ENCODE measurements at regions not wholly inside any gene's neighbourhood (a gene's known extent, or its start where the extent isn't known, plus 50 kb on each side); places are given as distances from the start of the nearest gene placed in this dataset.

DNA sequence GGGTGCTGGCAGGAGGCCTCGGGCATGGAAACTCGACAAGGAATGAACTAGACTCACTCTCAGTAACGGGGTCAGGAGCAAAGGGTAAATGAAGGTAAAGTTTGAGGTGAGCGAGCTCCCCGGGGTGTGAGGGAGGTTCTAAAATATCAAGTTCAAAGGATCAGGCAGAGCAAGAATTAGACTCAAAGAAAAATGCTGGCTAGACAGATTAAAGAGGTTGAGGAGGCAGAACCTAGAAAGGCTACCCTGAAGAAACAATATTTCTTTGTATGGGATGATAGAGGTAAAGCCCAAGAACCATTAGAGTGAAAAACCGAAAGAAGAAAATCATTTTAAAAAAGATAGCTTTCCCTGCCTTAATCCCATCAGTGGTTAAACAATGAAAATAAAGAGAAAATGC is 386.7 kb upstream of the MEF2C start:
- no peaks in the 10 kb centered on the region for H3K79me1 ChIP-seq (ENCODE audit: low read depth, low read length)
- no peak overlapping the region for H3K27ac ChIP-seq (ENCODE audit: low read depth, low read length)
- no peak overlapping the region for H3K14ac ChIP-seq (ENCODE audit: insufficient read length)
- H2AFZ ChIP-seq (ENCODE audit: low read length), result no peak overlapping the region
- ChIA-PET CTCF (ENCODE audit: partially characterized antibody) (no interaction called here), POLR2A (ENCODE audit: partially characterized antibody) (no interaction called here)
- TF ChIP-seq MAFK (IDR thresholded peaks at IDR 0.05; ENCODE audit: low read depth, low read length) (0 out of 2 replicates have a peak, but pooled peaks have one; percentile 5), RBBP5 (IDR thresholded peaks at IDR 0.05; ENCODE audit: borderline replicate concordance, low read depth, low read length) (no peak), SIN3A (conservative IDR thresholded peaks at IDR 0.05 in 1 of 2, IDR thresholded peaks at IDR 0.05 in 1 of 2; ENCODE audit: low read depth in 1 of 2, low read length in 2 of 2) (no peak), TEAD4 (IDR thresholded peaks at IDR 0.05; ENCODE audit: low read depth, low read length) (no peak), GTF2F1 (IDR thresholded peaks at IDR 0.05; ENCODE audit: borderline replicate concordance, low read depth, low read length) (no peak), SP2 (IDR thresholded peaks at IDR 0.05; ENCODE audit: low read length) (no peak), POU5F1 (IDR thresholded peaks at IDR 0.05; ENCODE audit: low read depth, low read length) (no peak)
- no peak overlapping the region for H2BK15ac ChIP-seq (ENCODE audit: low read length)
- H2BK120ac ChIP-seq (replicated peaks; ENCODE audit: low read depth, low read length), result no peak overlapping the region
- FAIRE-seq, result no peak
- H2BK20ac ChIP-seq (ENCODE audit: low read length), result no peak overlapping the region
- no peaks in the 10 kb centered on the region for H3K79me2 ChIP-seq (ENCODE audit: control insufficient read depth in 1 of 2, insufficient read depth in 2 of 2, low read length in 2 of 2)
- H3K23me2 ChIP-seq (ENCODE audit: low read depth, low read length), result no peaks in the 10 kb centered on the region; the same call in 1 of the 2 replicates
- no peaks in the 10 kb centered on the region for H4K20me1 ChIP-seq (replicated peaks in 1 of 2; ENCODE audit: control insufficient read depth in 1 of 2, insufficient read depth in 2 of 2, low read length in 2 of 2)
- H3K4me1 ChIP-seq (replicated peaks in 1 of 4; ENCODE audit: control insufficient read depth in 3 of 4, insufficient read depth in 4 of 4, low read length in 3 of 4), result no peaks in the 10 kb centered on the region
- WGBS, 2 experiments (ENCODE audit: extremely low coverage in 1 of 2, insufficient coverage in 1 of 2, insufficient read length in 1 of 2, insufficient replicate concordance in 2 of 2, low coverage in 1 of 2, low lambda C conversion rate in 2 of 2, missing lambda C conversion rate in 1 of 2), result 93% methylated on average over 6 of the region's 6 CpGs; no CpG with 5 or more reads in 1 of the 2 experiments
- H3K4me2 ChIP-seq (ENCODE audit: insufficient read depth in 1 of 2, low read depth in 2 of 2, low read length in 2 of 2), result no peak overlapping the region
- no peak overlapping the region for H3K23ac ChIP-seq (ENCODE audit: insufficient read length)
- H4K8ac ChIP-seq (ENCODE audit: extremely low read depth, insufficient read depth, low read length), result no peak overlapping the region
- no peaks in the 10 kb centered on the region for H3K27me3 ChIP-seq (replicated peaks in 1 of 4; ENCODE audit: control insufficient read depth in 3 of 4, extremely low read depth in 1 of 4, insufficient read depth in 3 of 4, low read length in 3 of 4)
- no peak overlapping the region for H3K18ac ChIP-seq (ENCODE audit: extremely low read depth, low read length)
- H3K4me3 ChIP-seq (ENCODE audit: extremely low read depth in 1 of 4, insufficient read depth in 2 of 4, low read depth in 3 of 4, low read length in 4 of 4), result no peak overlapping the region
- no peak overlapping the region for H2BK12ac ChIP-seq (ENCODE audit: low read depth, low read length)
- H3K56ac ChIP-seq (replicated peaks; ENCODE audit: insufficient read length, low read depth, low read length), result no peak overlapping the region
- H3K9ac ChIP-seq (replicated peaks in 1 of 4; ENCODE audit: extremely low read depth in 1 of 4, low read depth in 3 of 4, low read length in 3 of 4), result no peak overlapping the region
- no peak overlapping the region for H4K91ac ChIP-seq (replicated peaks; ENCODE audit: insufficient read length, low read length)
- no peaks in the 10 kb centered on the region for H3K36me3 ChIP-seq (ENCODE audit: control insufficient read depth in 2 of 4, insufficient read depth in 4 of 4, low read length in 3 of 4)
- DNase-seq (ENCODE audit: low read depth in 1 of 2, low spot score in 2 of 2), result no peak
- no peak overlapping the region for H3K4ac ChIP-seq (replicated peaks; ENCODE audit: insufficient read length, low read depth, low read length)
- no peak overlapping the region for H4K5ac ChIP-seq (ENCODE audit: insufficient read length, low read depth, low read length)
- no peak overlapping the region for H2AK5ac ChIP-seq (ENCODE audit: low read depth, low read length)
- no peak overlapping the region for H2BK5ac ChIP-seq (ENCODE audit: low read depth, low read length)
- H3K9me3 ChIP-seq (ENCODE audit: insufficient read depth in 2 of 2, low read depth in 1 of 2, low read length in 1 of 2), result no peaks in the 10 kb centered on the region
